Stimulated activated naive CD4-positive, alpha-beta T cell treated with Interleukin-2 at 50 U/mL for 16 hours (primary cell): ENCODE measurements at regions not wholly inside any gene's neighbourhood (a gene's known extent, or its start where the extent isn't known, plus 50 kb on each side); places are given as distances from the start of the nearest gene placed in this dataset.

Experiments
- DNase-seq: peaks from one replicate; lab custom pipeline; 2025; lab: John Stamatoyannopoulos, UW

DNA sequence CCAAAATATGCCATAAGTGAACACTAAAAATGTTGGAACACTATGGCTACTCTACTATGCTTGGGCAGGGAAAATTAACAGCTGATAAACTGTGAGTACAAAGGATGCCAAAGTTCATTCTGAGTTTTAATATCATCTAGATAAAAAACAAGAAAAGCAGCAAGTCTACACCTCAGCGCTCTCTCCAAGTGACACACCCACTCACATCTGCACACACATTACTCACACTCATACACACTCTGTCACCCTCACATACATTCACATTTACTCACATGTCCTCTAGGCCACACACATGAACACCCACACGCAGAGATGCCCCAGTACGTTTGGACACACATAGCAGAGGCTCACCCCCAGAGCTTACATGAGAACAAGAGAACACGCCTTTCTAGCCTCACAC is 87.3 kb upstream of the RAB4A start:
- no peak for DNase-seq

DNA sequence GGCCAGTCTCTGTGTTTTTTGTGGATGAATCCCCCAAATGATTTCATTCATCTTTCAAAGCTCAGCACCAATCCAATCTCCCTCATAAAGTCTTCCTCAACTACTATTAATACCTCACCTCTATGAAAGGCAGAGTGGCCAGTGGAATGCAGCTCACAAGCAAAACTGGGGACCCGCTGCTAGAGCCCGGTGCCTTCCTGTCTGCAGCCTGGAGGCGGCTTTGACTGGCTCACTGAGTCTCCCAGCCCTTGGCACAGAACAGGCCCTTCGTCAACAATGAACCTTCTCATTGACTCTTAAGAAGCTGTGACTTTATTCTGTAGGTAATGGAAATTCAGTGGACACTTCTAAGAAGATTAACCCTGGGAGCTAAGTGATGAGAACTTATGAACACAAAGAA is 86.8 kb upstream of the RAB4A start:
- no peak for DNase-seq

DNA sequence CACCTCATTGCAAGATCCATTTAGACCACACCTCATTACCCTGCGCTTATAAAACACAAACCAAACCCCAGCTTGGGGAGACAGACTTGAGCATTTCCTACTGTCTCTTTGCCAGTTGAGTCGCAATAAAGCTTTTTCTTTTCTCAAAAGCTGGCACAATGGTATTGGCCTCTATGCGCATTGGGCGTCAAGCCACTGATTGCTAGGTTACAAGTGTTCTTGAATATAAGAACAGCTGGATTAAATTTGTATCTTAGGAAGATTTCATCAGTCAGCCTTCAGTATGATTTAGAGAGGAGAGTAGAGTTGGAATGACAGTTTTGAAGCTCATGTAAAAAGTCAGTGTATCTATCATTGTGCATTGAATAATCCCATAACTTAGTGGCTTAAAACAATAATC is 84.9 kb upstream of the RAB4A start:
- DNase-seq, result no peak

DNA sequence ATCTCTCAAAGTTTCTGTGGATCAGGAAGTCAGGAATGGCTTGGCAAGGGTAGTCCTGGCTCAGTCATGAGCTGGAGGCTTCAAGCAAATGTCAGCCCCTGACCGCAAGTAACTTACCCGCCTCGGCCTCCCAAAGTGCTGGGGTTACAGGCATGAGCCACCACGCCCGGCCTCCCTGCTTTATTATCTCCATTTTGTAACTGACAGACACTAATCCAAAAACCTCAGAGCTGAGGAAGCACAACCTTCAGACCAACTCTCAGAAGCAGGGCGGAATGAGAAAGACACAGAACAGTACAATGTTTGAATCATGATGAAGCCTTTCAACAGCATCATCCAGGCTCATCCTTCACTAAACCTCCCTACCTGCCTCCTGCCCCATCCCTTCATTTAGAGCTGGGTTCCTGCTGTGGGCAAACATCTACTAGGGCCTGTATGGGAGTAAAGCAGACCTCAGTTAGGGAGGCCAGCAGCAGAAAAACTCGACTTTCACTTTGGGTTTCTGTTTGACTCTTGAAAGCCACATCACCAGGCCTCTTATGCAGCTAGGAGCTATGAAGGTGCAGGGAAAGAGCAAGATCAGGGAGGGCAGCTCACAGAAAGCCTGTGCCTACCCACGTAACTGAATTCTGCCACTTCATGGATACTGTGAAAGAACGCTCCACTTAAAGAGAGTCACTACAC is 84.4 kb upstream of the RAB4A start:
- no peak for DNase-seq

DNA sequence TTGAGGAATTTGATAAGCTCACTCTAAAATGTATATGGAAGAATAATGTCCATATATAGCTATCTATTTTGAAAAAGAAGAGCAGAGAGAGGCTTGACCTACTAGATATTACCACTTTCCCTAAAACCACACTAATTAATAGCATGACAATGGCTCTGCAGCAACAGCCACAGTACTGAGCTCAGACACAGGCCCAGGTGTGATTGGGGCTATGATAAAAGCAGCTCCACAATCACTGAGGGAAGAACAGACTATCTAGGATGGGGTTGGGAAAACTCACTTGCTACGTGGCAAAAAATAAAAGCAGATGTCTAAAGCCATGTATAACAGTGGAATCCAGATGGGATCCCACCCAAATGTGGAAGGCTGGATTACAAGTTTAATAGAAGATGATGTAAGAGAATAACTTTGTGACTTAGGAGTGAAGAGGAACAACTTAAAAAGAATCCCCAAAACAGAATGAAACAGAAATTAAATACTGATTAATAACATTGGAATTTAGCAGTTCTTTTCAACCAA is 80.8 kb upstream of the RAB4A start:
- no peak for DNase-seq

DNA sequence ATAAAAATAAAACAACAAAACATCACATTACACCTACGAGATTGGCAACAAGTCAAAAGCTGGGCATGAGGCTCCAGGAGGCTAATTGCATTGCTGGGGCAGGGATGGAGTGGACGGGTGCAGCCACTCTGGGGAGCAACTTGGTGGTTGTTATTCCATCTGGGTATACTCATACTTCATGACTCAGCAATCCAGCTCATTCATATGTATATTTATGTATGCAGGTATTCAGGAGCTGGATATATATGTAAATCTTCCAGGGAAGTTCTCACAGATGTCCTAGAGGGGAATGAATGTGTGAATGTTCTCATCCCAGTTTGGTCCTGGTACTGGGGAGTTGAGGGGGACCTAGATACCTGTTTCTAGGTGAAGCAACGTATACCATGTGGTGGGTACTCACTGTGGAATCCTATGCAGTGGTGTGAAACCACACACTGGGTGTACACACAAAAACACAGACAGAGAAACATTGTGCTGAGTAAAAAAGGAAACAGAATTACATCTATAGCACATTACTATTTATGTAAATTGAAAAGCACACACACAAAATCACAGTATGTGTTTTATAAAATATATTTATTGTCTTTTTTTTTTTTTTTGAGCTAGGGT is 79.7 kb upstream of the RAB4A start:
- no peak for DNase-seq

DNA sequence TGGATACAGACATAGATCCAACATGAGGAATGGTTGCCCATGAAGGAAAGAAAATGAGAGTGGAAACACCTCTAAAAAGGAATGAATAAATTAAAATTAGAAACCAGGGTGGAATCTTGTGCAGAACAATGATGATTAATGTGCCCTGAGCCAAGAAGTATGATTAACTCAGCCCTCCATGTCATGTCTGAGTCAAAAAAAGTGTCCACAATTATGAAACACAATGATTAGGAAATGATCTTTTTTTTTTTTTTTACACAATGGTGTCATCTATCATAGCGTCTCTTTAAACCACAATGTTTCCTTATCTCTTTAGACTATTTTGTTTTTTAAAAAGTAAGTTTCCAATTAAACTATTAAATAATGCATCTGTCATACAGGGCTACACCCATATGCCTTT is 78.9 kb upstream of the RAB4A start:
- DNase-seq, result no peak

DNA sequence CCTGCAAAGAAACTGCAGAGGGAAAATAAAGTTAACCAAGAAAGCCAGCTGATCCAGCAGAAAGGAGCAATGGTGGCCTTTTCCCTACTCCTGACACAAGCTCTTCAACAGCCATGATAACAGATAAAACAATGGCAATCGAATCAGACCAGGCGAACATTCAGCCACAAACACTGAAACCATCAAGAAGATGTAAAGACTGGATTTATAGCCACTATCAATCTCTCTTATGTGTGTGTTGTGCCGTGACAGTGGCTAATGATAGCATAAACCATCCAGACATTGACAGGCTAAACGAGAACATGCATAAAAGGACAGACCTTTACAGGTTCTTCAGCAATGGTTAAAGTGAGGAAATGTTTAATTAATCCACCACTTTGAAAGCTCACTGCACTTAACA is 78.1 kb upstream of the RAB4A start:
- DNase-seq, result no peak

DNA sequence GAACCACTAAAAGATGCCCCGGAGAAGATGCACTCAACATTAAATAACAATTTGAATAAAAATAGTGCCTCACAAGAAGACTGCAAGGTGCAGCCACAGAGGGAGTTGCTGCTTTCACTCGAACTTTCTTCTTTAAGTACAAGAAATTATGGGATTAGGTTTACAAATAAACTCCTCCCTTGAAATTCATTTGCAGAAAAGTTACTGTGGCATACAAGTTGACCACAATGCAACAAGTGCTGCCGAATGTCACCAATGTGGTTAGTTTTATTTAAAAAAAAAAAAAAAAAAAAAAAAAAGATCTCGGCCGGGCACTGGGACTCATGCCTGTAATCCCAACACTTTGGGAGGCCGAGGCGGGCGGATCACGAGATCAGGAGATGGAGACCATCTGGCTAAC is 76.8 kb upstream of the RAB4A start:
- no peak for DNase-seq

DNA sequence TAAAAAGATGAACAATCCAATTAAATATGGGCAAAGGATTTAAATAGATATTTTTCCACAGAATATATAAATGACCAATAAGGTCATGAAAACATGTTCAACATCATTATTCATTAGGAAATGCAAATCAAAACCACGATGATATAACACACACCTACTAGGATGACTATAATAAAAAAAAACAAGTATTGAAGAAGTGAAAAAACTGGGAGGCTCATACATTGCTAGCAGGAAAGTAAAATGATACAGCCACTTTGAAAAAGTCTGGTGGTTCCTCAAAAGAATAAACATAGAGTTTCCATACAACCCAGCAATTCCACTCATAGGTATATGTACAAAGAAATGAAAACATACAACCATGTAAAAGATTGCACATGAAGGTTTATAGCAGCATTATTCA is 75.7 kb upstream of the RAB4A start:
- no peak for DNase-seq

DNA sequence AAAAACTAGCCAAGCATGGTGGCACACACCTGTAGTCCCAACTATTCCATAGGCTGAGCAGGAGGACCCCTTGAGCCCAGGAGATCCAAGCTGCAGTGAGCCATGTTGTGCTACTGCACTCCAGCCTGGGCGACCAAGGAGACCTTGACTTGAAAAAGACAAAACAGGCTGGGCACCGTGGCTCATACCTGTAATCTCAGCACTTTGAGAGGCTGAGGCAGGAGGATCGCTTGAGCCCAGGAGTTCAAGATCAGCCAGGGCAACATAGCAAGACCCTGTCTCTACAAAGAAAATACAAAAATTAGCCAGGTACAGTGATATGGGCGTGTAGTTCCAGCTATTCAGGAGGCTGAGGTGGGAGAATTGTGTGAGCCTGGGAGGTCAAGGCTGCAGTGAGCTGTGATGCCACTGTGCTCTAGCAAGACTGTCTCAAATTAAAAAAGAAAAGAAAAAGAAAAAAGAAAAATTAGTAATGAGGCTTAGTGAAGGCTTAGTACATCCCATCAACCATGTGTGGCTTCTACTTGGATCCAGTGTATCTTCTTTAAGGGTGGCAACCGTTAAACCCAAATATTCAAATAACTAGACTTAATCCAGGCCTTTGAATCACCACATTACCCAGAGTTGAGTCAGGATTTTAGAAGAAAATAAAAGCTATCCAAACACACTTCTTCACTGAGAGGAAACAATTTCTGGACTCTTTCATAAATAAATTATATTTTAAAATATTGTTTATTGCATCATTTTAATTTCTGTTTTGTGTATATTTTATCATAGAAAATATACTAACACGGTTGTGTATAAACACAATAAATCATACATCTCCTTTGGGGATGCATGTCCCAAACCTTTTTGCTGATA is 74.3 kb upstream of the RAB4A start:
- no peak for DNase-seq

DNA sequence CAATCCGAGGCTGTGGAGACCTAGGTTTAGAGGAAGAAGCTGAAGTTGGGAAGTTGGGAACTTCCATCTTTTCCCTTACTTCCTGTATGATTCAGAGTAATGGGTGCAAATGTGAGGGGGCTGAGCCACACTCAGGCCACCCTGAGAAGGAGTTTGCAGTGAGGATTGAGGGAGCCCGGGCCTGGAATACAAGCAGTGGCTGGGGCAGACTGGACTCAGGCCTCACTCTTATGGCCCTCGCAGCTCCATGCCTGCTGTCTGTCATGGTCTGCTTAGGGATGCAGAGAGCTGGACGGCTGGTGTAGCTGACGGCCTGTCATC is 73.7 kb upstream of the RAB4A start:
- no peak for DNase-seq

DNA sequence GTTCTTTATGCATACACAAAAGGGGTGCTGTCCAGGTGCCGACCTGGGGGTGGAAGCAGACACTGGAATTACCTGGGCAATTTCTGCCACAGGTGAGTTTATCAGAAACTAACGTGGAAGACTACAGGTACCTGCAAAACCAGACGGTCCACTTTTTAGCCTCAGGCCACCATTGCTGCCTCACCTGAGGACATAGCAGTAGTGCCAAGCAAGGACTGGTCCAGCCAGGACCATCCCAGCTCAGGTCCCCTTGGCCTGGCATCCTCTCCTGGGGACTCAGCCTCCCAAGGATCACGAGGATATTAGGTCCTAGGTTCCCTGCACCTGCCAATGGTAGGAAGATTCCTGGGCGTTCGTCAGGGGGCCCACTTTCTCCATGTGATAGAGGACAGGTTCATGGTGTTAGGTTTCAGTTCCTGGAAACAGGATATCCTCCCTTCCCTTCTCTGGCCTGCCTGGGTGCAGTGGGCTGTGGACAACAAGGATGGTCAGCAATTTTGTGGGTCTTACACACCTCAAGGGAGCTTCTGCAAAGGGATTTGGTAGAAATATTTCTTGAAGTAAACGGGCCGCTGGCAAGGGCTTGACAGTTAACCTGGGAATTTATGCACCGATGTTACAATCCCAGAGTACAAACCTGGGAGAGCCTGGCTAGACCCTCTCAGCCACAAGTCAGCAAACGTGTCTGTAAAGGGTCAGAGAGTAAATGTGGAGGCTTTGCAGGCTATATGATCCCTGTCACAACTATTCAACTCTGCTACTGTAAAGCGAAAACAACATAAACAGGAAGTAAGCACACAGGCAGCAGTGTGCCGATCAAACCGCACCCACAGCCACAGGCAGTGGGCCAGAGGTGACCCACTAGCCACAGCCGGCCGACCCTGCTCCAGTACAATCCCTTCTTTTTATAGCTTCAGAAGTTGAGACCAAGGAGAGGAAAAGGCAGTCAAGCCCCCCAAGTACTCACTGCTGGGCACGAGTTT is 71.4 kb upstream of the RAB4A start:
- no peak for DNase-seq

DNA sequence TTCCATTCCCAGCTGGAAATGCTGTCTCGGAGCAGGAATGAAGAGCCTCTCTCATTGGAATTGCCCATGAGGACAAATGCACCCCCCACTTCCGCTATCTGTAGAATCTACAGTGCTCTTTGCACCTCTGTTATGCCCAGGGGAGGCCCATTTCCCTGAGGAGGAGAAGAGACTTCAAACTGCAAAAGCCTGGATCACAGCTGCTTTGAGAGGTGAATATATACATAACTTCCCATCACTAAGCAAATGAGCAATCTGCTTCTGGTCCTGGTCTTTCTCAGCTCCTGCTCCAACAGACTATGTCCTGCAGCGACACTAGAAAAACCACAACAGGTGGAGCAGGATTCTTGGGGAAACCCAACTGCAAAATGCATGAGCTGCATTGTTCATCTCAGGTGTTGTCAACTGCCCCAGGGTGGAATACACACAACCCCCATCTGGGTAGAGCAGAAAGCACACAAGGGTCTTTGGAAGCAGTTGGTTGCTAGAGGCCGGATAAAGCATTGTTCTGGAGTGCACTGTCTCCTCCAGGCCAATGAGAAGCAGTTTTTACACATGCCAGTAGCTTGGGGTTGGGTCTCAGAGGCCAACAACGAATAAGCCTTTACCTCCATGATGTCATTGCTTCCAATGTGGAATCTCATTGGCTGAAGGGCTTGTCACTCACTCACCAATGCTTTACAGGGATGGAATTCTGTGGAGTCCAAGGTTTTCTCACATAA is 67.7 kb upstream of the RAB4A start:
- no peak for DNase-seq

DNA sequence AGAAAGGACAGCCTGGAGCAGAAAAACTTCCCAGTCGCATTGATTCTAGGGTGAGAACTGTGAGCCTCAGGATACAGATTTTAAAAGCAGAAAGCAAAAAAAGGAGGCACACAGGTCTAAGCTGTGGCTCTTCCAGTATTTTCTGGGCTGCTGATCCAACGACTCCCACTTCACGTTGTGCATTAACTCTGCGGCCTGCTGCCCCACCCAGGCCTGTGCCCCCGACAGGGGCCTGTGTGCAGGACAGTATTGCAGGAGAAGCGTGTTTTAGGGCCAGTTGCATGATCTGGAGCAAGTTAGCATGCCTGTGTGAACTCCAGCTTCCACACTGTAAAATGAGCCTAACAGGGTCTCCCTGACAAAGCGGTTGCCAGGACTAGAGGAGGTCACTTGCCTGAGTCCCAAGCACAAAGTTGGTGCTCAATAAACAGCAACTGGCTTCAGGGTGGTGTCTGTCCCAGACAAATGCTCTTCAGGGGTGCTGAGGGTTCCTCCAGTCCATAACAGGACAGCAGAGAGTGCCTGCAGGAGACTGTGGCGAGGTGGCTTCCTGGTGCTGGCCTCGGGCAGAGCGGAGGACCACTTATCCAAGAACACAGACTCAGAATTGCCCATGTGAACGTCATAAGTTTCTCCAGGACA is 66.8 kb upstream of the RAB4A start:
- DNase-seq, result no peak

DNA sequence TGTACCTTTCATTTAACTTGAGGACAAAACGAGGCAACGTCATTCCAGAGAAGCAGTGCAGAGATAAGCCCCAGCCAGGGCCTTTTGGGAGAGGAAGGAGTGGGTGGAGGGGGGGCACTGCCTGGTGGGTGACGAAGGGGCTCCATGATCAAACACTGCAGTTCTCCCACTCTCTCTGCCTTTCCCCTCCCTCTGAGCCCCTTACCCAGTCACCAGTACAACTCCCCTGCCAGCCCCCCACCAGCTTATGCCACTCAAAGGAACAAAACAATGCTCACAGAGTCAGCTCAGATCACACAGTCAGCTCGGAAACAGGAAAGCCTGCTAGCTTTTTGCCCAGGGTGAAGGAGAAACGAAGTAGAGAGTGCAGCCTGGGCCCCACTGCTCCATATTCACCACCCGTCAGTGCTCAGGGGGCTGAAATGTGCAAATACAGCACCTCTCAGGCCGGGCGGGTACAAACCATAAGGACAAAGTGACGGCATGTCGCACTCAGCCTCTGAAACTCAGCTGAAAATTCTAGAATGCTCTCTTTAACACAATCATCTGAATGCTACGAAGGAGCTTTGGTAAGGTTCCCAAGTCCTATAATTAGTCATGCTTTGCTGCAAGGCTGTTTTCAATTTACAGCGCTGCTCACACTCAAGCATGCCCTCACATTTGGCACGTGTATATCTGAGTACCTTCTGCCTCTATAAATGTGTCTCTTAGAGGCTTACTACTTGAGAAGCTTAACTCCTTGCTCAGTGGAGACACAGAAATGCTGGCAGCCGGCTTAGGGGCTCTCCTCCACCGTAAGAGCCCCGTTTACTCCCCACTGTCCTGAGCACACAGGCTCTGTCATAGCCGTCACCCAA is 65.8 kb upstream of the RAB4A start:
- DNase-seq, result no peak

DNA sequence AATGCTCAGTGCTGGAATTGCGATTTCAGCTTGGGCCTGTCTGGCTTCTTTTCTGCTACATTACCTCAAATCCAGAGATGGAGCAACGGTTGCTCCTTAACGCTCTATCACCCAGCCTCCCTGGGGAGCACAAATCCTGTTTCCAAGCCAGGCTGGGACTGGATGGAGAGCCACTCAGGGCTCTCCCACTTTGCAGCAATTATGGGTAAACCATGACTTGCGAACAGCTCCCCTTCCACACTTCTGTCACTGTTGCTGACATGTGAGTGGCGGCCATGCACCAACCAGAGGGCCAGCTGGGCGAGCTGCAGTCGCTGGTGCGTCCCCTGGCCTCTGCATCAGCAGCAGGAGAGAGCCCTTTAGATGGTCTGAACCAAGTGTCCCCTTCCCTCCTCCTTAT is 65.1 kb upstream of the RAB4A start:
- DNase-seq, result no peak

DNA sequence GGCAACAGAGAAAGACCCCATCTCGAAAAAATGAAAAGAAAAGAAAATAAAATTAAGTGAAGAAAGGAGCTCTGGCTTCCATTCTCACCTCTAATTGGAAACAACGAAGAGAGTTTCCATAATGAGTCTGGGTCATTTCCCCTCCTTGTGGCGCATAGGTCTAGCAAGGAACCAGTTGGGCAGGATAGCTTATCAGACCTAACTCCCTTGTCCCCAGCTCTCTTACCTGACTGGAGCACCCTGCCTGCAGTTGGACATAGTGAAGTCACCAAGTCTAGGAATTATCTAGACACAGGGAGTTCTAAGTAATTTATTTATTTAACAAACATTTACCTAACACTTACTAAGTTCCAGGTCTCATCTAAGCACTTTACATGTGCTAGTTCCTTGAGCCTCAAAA is 63.0 kb upstream of the RAB4A start:
- no peak for DNase-seq

DNA sequence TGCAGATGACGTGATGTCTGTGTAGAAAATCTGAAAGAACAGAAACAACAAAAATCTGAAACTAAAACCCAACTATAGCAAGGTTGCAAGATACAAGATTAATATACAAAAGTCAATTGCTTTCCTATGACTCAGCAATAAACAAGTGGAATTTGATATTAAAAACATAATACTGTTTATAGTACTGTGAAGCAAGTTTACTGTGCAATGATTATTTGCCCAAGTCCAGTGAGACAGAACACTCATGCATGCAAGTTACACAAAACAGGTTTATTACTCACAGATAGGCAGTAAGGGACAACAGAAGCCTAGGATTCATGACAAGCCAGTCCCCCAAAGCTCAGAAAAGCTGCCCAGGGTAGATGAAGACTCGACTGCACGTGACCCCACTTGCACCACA is 62.4 kb upstream of the RAB4A start:
- DNase-seq, result no peak

DNA sequence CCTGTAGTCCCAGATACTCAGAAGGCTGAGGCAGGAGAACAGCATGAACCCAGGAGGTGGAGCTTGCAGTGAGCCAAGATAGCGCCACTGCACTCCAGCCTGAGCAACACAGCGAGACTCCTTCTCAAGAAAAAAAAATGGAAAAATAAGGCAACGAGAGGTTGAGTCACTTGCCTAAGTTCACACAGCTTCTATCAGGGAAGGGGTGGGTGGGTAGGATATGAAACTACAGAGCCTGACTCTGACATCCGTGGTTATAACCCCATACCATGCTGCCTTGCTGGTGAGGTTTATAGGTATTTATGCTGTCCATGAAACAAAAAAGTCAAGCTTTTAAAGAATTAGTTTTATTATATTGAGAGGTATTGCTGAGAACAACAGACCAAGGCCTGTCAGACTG is 61.5 kb upstream of the RAB4A start:
- DNase-seq, result no peak
